HG03442 (cell line): ENCODE measurements at regions not wholly inside any gene's neighbourhood (a gene's known extent, or its start where the extent isn't known, plus 50 kb on each side); places are given as distances from the start of the nearest gene placed in this dataset.

Experiments
- ATAC-seq: cut with Tn5 transposase; IDR thresholded peaks from one replicate; pipeline ENCODE4 v1.9.1; 2021; ENCODE audit warnings: mild to moderate bottlenecking, moderate library complexity; ENCODE audit not compliant: unreplicated experiment

- ATAC-seq = no peak
These were observed 142.5 kb upstream of the TNS3 start for GRCh38 chr7:47724335-47724982.

GRCh38 chr7:47722126-47722525 is 140.2 kb upstream of the TNS3 start:
- no peak for ATAC-seq

- no peak for ATAC-seq
These were observed 139.8 kb upstream of the TNS3 start for GRCh38 chr7:47721670-47722069.

- no peak for ATAC-seq
These were observed 139.0 kb upstream of the TNS3 start for GRCh38 chr7:47720907-47721244.

GRCh38 chr7:47720141-47720906 is 138.4 kb upstream of the TNS3 start:
- ATAC-seq = peak; percentile 76

- ATAC-seq = no peak
These were observed 137.8 kb upstream of the TNS3 start for GRCh38 chr7:47719675-47720074.

DNA sequence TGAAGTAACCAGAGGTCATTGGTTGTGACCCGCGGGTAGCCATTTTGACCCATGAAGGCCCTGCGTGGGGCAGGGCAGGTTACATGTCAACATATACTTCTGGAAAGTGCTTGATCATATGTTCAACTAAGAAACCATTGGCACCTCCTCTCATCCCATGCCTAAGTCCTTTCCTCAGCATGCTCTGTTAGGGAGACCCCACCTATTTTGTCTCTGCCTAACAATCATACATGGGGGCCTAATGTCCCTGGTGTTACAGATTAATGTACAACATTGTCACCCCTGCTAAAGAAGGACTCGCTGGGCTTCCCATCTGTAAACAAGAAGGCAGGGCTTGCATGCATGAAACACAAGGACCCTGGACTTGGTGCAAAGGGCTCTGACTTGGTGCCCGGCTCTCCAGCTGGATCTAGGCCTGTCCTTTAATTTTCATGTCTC is 133.7 kb upstream of the TNS3 start:
- no peak for ATAC-seq

DNA sequence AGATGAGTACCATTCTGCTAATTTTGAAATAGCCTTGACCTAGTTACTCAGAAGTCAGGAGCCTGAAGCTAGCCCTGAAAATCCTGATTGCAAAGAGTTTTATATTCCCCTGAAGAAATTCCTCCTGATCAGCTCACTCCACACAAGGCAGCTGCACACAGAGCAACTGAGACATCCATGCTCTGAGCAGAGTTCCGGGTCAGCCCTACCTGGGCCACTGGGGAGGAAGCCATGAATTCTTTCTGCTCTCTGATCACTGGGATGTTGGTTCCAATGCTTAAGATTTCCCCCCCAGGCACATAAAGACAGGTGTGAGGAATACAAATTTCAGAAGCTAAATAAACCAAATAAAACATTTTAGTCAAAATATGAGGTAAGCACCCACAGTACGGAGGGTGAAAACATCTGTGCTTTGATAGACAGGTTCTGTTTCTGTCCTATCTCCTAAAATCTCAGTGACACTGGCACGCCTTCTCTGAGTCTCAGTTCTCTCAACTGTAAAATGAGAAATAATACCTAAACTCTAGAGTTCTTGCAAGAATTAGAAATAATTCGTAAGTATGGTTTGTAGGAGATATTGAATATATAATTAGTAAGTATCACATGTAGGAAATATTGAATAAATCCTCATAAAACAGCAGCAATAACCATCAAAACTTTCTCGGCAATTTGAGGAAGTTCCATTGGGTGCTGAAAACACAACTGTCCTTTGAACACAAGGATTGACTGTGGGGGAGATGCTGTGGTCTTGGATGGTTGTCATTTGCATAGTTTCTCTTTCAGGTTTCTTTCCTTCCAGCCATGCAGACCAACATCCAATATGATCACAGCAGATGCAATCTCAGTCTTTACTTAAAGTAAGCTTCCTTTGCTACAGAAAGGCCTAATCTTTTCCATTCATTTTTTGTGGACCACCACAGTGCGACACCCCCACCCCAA is 133.0 kb upstream of the TNS3 start:
- ATAC-seq = peak; percentile 98

- no peak for ATAC-seq
These were observed 131.7 kb upstream of the TNS3 start for GRCh38 chr7:47713595-47713994.

DNA sequence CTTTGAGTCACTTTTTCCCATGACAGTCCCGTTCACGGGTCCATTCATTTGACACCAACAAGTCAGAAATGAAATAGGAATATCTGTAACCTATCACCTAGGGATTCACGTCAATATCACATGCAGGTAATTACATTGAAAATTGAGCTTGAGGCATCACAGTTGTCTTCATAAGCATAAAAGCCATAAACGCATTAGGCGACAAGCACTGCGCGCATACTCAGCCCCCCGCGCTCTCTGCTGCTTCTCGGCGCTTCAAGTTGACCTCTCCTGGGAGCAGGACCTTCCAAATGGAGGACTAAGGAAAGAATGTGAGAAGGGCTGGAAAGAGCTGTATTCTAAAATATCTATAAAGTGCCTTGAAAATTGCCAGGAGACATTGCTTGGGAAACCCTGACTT is 130.5 kb upstream of the TNS3 start:
- no peak for ATAC-seq

DNA sequence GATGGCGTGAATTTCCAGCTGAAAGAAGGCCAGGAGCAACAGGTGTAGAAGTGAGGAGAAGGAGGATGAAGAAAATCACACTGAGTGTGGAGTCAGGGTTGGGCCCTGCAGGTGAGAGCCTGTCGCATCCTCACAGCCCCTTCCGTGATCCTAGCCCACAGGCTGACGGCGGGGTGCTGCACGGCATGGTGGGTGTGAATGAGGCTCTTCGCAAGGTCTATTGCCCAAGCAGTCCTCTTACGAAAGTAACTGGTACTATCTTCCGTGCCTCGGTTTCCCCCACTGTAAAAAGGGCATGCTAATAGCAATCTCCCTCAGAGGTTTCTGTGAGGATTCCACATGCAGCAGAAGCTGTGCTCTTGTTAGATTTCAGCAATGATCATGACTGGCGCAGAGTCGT is 129.9 kb upstream of the TNS3 start:
- no peak for ATAC-seq

GRCh38 chr7:47710201-47710935 is 128.5 kb upstream of the TNS3 start:
- no peak for ATAC-seq

DNA sequence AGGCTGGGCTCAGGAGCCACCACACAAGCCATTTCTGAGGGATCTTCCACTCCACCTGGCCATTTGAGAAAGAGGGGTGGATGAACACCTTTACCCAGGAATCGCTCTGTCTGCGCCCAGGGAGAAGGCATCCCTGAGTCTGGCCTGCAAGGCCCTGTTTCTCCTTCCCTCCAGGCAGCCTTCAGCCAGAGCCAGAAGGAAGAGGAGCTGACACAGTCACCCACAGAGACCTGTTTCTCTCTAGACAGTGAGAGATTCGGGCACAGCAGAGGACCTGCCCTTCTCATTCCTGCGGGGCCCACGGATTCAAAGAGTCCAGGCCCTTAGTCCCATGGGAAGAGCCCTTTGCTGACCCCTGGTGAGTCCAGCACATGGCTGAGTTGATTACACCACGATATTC is 127.5 kb upstream of the TNS3 start:
- ATAC-seq = no peak

- ATAC-seq = no peak
These were observed 127.1 kb upstream of the TNS3 start for GRCh38 chr7:47709051-47709450.

DNA sequence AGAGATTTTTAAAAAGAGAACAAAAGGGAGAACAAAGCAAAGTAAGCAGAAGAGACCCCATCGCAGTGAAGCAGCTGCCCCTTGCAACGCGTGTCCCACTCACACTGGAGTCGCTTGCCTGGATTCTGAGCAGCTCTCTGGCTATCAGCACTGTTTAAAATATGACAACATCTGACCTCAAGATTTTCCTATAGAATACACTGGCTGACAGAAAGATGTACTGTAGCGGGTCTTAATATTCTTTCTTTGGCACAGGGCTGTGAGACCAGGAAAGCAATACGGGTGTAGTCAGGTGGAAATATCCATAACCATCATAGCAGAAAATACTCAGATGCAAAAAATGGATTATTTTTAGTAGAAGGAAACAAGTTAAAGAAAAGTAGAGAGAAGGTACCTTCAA is 125.7 kb upstream of the TNS3 start:
- ATAC-seq = no peak

DNA sequence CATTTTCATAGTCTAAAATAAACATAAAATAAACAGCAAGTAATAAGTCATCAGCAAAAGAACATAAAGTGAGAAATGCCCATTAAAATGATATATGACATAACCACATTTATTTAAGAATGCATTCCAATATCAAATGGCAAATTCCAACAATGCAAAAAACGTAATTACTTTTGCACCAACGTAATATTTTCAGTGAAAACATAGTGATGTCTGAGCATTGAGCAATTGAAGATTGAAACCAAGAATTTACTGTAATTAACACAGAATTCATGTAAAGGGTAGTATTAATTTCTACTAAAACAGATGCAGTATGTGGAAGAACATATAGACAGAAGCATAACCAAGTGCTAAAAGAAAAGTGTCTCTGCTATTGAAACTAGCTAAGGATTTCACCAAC is 123.0 kb upstream of the TNS3 start:
- ATAC-seq = no peak

- ATAC-seq = no peak
These were observed 120.2 kb upstream of the TNS3 start for GRCh38 chr7:47702080-47702479.

DNA sequence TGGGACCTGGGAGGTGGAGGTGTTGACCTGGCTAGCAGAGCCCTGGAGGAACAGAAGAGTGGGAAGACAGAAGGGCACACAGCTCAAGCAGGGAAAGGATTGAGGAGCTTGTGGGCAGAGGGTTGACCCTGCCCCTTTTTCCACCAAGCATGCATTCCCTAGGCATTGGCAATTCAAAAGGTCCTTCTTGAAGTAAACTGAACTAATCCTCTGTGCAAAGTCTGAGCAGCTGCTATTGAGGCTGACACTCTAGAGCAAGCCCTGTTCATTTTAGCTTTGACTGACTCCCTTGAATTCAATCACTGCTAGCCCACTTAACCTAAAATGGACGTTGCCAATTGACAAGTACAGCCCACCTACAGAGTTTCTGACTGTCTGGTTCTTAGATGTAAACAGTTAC is 116.5 kb upstream of the TNS3 start:
- no peak for ATAC-seq

- no peak for ATAC-seq
These were observed 115.6 kb upstream of the TNS3 start for GRCh38 chr7:47697543-47697942.

- ATAC-seq = no peak
These were observed 114.3 kb upstream of the TNS3 start for GRCh38 chr7:47696152-47696710.

- ATAC-seq = no peak
These were observed 111.3 kb upstream of the TNS3 start for GRCh38 chr7:47693216-47693615.
